HS-27A (cell line): ENCODE measurements at regions not wholly inside any gene's neighbourhood (a gene's known extent, or its start where the extent isn't known, plus 50 kb on each side); places are given as distances from the start of the nearest gene placed in this dataset.

Source experiments
- DNase-seq: peaks from one replicate; pipeline ENCODE4 v3.0.0-alpha.2; 2012; ENCODE audit warnings: low read depth, missing footprints

GRCh38 chr10:111515706-111516105 lies 438.9 kb downstream of the ADRA2A start:
- no peak for DNase-seq

GRCh38 chr10:111516144-111516543 lies 439.3 kb downstream of the ADRA2A start:
- DNase-seq: no peak

GRCh38 chr10:111522141-111522540 lies 445.3 kb downstream of the ADRA2A start:
- DNase-seq: no peak

- no peak for DNase-seq
These were observed 445.7 kb downstream of the ADRA2A start for GRCh38 chr10:111522551-111522950.

GRCh38 chr10:111523016-111523415 lies 446.2 kb downstream of the ADRA2A start:
- no peak for DNase-seq

- DNase-seq: no peak
These were observed 447.3 kb downstream of the ADRA2A start for GRCh38 chr10:111524134-111524533.

- DNase-seq: no peak
These were observed 448.9 kb downstream of the ADRA2A start for GRCh38 chr10:111525696-111526095.

- no peak for DNase-seq
These were observed 454.9 kb downstream of the ADRA2A start for GRCh38 chr10:111531690-111532089.

GRCh38 chr10:111532139-111532538 lies 455.3 kb downstream of the ADRA2A start:
- DNase-seq: no peak

- no peak for DNase-seq
These were observed 462.4 kb downstream of the ADRA2A start for GRCh38 chr10:111539246-111539645.

GRCh38 chr10:111543854-111544253 lies 467.0 kb downstream of the ADRA2A start:
- DNase-seq: no peak

GRCh38 chr10:111545861-111546605 lies 469.2 kb downstream of the ADRA2A start:
- no peak for DNase-seq

GRCh38 chr10:111548084-111548726 lies 471.4 kb downstream of the ADRA2A start:
- DNase-seq: no peak

GRCh38 chr10:111551001-111551400 lies 474.2 kb downstream of the ADRA2A start:
- no peak for DNase-seq

- DNase-seq: no peak
These were observed 479.8 kb downstream of the ADRA2A start for GRCh38 chr10:111556666-111557065.

GRCh38 chr10:111558211-111558610 lies 481.4 kb downstream of the ADRA2A start:
- DNase-seq: no peak

GRCh38 chr10:111560027-111560426 lies 483.2 kb downstream of the ADRA2A start:
- DNase-seq: no peak

- DNase-seq: no peak
These were observed 484.3 kb downstream of the ADRA2A start for GRCh38 chr10:111561124-111561523.

GRCh38 chr10:111565542-111565941 lies 488.7 kb downstream of the ADRA2A start:
- DNase-seq: no peak

GRCh38 chr10:111578076-111578475 lies 501.2 kb downstream of the ADRA2A start:
- no peak for DNase-seq

- no peak for DNase-seq
These were observed 502.6 kb downstream of the ADRA2A start for GRCh38 chr10:111579473-111579872.

- no peak for DNase-seq
These were observed 513.9 kb downstream of the ADRA2A start for GRCh38 chr10:111590703-111591102.

GRCh38 chr10:111593578-111593977 lies 516.7 kb downstream of the ADRA2A start:
- DNase-seq: no peak

GRCh38 chr10:111595173-111595572 lies 518.3 kb downstream of the ADRA2A start:
- DNase-seq: no peak
